ENCODE measurements at regions not wholly inside any gene's neighbourhood (a gene's known extent, or its start where the extent isn't known, plus 50 kb on each side); places are given as distances from the start of the nearest gene placed in this dataset.

DNA sequence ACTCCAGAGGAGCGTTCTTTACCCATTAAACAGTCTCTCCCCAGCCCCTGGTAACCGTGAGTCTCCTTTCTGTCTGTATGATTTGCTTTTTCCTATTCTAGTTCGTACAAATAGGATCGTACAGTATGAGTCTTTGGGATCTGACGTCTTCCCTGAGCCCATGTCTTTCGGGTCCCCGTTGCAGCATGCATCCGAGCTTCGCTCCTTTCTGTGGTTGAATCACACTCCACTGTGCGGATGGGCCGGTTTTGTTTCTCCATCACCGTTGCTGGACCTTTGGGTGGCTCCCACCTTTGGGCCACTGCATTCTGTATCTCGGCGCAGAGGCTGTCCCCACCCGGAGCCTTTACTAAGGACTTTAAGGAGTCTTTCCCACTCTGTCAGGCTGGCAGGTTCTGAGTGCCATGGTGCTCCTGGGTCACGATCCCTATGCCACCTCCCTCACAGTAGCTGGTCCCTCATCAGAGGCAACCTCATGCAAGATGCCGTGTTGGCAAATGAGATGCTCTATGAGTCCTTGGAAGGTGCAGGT, 145.7 kb upstream of the COL5A1 start:
- POLR2A ChIA-PET: no interaction called here
- H3K36me3 Mint-ChIP-seq: no peaks in the 10 kb centered on the region
- H3K27me3 Mint-ChIP-seq: peaks cover 3% of the 10 kb centered on the region
- CTCF ChIA-PET: no interaction called here
- no peak overlapping the region for H3K4me3 Mint-ChIP-seq
- H3K4me1 Mint-ChIP-seq (ENCODE audit: low read depth): no peaks in the 10 kb centered on the region
- no peak for DNase-seq
- intact Hi-C loops (cut with micrococcal nuclease): no loop called here
- H3K9me3 Mint-ChIP-seq: no peaks in the 10 kb centered on the region
- no peak overlapping the region for H3K27ac Mint-ChIP-seq

DNA sequence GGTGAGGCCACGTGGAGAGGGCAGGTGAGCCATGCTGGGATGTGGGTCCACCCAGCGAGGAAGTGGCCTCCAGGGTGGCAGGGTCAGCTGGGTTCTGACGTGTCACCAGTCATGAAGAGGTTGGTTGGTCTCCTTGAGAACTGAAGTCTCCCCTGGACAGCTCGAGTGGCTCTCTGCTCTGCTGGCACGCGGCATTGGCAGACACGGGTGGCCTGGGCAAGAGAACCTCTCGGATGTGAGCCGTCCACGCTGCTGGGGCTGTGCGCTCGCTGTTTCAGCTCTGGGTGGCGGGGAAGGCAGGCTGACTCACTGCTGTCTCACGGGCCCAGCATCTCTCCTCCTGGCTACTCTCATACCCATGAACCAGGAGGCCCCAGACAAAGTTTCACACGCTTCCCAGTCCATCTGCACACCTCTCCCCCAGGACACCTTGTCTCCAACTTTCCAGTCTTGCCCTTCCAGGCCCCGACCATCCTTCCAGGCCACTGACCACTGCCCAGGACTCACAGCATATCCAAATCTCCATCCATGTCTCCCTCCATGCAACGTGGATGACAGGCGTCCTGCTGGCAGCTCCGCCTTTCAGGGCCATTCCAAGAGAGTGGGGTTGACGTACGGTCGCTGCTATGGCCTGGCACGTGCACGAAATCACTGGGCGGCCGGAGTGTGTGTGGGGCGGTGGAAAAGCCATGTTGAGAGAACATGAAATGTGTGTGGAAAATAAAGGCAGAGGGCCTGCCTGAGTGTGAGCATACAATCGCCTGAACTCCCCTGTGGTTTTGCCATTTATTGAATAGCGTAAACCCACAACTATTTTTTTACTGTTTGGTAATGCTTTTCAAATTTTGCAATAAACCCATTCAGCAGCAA, 145.0 kb upstream of the COL5A1 start:
- Mint-ChIP-seq H3K4me1 (ENCODE audit: low read depth) (no peaks in the 10 kb centered on the region), H3K36me3 (no peaks in the 10 kb centered on the region), H3K27ac (no peak overlapping the region), H3K27me3 (peaks cover 1% of the 10 kb centered on the region), H3K4me3 (no peak overlapping the region), H3K9me3 (no peaks in the 10 kb centered on the region)
- ChIA-PET POLR2A (no interaction called here), CTCF (no interaction called here)
- DNase-seq: no peak
- intact Hi-C loops (cut with micrococcal nuclease): no loop called here

DNA sequence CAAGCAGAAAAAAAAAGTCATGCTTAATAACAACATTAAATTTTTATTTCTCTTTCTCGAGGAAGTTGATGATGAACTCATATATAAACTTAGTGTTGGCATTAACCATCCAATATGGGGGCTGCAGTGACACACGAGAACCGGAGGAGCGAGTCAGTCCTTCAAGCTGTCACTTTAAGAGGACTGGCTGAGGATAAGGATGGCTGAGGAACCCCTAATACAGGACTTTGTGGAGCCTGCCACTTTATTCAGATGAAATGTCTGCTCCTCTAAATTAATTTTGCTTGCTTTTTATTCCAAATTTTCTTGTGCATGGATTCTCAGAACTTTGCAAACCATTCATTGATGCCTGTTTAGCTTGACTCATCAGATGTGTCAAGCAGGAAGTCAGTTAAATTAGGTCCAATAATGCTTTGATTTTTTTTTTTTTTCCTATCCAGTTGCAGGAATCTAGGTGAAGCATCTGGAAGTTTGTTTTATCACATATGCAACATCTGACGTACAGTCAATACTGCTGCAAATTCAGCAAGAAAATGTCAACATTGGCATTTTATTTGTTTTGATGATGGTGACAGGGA, 144.2 kb upstream of the COL5A1 start:
- no peak overlapping the region for H3K4me3 Mint-ChIP-seq
- no peak overlapping the region for H3K27ac Mint-ChIP-seq
- intact Hi-C loops (cut with micrococcal nuclease): no loop called here

DNA sequence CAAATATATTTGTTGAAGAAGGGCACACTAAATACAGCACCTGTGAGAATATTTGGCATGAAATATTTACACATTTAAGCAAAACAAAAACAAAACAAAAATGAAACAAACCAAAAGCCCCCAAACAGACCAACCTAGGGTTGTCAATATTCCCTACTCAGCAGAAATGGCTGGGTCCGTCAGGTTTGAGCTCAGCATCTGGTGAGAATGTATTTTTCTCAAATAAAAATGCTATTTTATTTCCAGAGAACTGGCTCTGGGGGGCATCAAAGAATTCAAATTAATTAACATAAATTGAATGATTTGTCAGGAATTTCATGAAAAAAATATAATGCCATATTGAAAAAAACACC, 142.8 kb upstream of the COL5A1 start:
- Mint-ChIP-seq H3K4me3 (no peak overlapping the region), H3K4me1 (ENCODE audit: low read depth) (no peaks in the 10 kb centered on the region), H3K36me3 (no peaks in the 10 kb centered on the region), H3K27me3 (peaks cover 3% of the 10 kb centered on the region), H3K27ac (no peak overlapping the region), H3K9me3 (no peaks in the 10 kb centered on the region)
- DNase-seq: no peak
- intact Hi-C loops (cut with micrococcal nuclease): no loop called here
- CTCF ChIA-PET: no interaction called here
- POLR2A ChIA-PET: no interaction called here

More for the DNA sequence above, 144.2 kb upstream of the COL5A1 start:
- Mint-ChIP-seq H3K27me3 (peaks cover 3% of the 10 kb centered on the region), H3K36me3 (no peaks in the 10 kb centered on the region), H3K9me3 (no peaks in the 10 kb centered on the region), H3K4me1 (ENCODE audit: low read depth) (no peaks in the 10 kb centered on the region)
- no peak for DNase-seq
- POLR2A ChIA-PET: no interaction called here
- CTCF ChIA-PET: no interaction called here

DNA sequence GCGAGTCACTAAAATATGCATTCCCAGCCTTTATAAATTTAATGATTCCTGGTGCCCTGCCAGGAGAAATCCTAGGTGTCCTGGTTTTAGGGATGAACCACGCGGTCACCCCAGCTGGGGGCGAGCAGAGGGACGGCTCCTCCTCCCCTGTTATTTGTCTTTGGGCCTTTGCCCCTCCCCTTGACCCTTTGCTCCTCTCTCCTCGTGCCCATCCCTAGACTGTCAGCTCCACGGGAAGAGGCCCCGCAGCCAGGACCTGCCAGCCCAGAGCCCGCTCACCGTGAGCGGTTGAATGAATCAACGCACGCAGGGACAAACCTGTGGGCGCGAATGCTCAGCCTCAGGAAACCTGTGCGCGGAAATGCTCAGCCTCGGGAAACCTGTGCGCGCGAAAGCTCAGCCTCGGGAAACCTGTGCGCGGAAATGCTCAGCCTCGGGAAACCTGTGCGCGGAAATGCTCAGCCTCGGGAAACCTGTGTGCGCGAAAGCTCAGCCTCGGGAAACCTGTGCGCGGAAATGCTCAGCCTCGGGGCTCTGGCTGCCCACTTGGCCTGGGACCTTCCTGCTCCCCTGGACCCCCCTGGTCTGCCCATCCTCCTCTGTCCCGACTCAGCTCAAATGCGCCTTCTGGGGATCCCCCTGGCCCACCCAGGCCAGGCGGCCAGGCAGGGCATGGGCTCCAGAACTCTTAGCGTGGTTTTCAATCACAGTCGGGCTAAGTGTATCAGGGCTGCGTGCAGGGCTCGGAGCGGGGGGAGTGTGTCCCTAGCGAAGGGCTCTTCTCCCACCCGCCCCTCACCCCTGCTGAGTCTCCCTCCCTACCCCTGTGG, 140.5 kb upstream of the COL5A1 start:
- peaks cover 5% of the 10 kb centered on the region for H3K27me3 Mint-ChIP-seq
- ChIA-PET POLR2A (no interaction called here), CTCF (interaction anchor here (1.8 kb wide), 1 partner anchor 52 kb away, joined by 4 read pairs; no protein-coding TSS in a partner anchor)
- no peak overlapping the region for H3K4me3 Mint-ChIP-seq
- intact Hi-C loops (cut with micrococcal nuclease): no loop called here
- no peak overlapping the region for H3K27ac Mint-ChIP-seq
- H3K4me1 Mint-ChIP-seq (ENCODE audit: low read depth): no peaks in the 10 kb centered on the region
- no peaks in the 10 kb centered on the region for H3K36me3 Mint-ChIP-seq
- DNase-seq: no peak
- no peaks in the 10 kb centered on the region for H3K9me3 Mint-ChIP-seq

DNA sequence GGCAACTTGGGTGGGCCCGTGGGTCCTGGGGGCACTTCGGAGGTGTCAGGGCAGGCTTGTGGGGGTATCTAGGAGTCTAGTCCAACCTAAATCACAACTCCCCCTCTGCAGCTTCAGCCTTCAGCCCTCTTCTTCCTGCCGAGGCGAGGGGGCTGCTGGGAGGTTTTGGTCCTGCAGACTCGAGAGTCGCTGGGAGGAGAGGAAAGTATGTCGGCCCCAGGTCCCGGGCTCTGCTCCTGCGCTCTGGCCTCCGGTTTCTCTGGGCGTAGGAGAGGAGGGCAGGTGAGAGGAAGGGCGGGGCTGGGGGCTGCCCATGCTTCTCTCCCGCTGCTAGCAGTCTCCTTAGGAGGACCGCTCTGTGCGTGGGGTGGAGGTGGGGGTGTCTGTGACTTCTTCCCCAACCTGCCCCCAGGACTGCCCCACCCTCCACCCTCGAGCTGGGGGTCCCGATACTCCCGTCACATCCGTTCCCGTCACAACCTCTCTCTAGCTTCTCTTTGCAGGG, 139.8 kb upstream of the COL5A1 start:
- DNase-seq: no peak
- Mint-ChIP-seq H3K27me3 (peaks cover 5% of the 10 kb centered on the region), H3K4me3 (no peak overlapping the region), H3K4me1 (ENCODE audit: low read depth) (no peaks in the 10 kb centered on the region), H3K36me3 (no peaks in the 10 kb centered on the region), H3K27ac (no peak overlapping the region), H3K9me3 (no peaks in the 10 kb centered on the region)
- intact Hi-C loops (cut with micrococcal nuclease): no loop called here
- ChIA-PET CTCF (interaction anchor here (1.8 kb wide), 1 partner anchor 52 kb away, joined by 4 read pairs; no protein-coding TSS in a partner anchor), POLR2A (no interaction called here)

DNA sequence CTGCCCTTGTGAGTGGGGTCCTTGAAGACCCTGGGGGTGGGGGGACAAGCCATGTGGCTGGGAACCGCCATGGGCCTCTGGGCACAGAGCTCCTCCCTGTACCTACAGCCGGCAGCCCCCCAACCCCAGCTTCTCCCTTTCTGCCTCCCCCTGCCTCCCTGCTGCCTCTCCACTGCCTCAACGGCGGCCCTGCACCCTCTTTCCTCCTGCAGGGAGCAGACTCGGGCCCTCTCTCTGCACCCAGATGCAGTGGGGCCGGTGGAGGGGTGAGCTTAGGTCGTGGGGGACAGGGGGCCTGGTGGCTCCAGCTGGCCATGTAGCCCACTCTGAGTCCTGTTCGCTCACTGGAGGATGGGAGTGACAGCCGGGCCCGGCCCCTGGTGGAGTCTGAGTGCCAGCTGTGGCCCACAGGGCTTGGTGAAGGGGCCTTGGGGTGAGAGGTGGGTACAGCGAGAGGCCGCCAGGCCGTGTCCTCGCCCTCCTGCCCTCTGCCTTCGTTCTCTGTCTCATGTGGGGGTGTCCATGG, 139.3 kb upstream of the COL5A1 start:
- Mint-ChIP-seq H3K36me3 (no peaks in the 10 kb centered on the region), H3K9me3 (no peaks in the 10 kb centered on the region), H3K4me3 (no peak overlapping the region), H3K27ac (no peak overlapping the region), H3K27me3 (peaks cover 5% of the 10 kb centered on the region), H3K4me1 (ENCODE audit: low read depth) (no peaks in the 10 kb centered on the region)
- DNase-seq: no peak
- ChIA-PET POLR2A (no interaction called here), CTCF (interaction anchor here (1.8 kb wide), 1 partner anchor 53 kb away, joined by 4 read pairs; no protein-coding TSS in a partner anchor)
- intact Hi-C loops (cut with micrococcal nuclease): no loop called here

DNA sequence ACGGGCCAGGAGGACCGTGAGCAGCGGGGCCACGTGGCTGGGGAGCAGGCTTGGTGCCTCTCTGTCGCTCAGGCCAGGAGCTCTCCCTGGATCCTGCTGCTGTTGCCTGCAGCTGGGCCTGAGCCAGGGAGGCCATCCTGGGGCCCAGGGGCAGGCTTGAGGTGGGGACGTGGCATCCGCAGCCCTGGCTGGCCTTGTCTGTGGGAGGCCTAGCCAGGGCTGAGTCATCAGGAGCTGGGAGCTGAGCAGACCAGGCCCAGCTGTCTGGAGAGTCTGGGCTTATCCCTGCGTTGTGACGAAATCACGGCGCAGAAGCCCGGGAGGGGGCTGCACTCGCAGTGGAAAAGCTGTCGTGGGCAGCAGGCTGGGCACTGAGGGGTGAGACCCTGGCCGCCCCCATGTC, 138.8 kb upstream of the COL5A1 start:
- ChIA-PET CTCF (interaction anchor here (1.8 kb wide), 1 partner anchor 53 kb away, joined by 4 read pairs; no protein-coding TSS in a partner anchor), POLR2A (no interaction called here)
- intact Hi-C loops (cut with micrococcal nuclease): no loop called here
- Mint-ChIP-seq H3K27ac (no peak overlapping the region), H3K4me1 (ENCODE audit: low read depth) (no peaks in the 10 kb centered on the region), H3K4me3 (no peak overlapping the region), H3K9me3 (no peaks in the 10 kb centered on the region), H3K27me3 (peaks cover 5% of the 10 kb centered on the region), H3K36me3 (no peaks in the 10 kb centered on the region)
- no peak for DNase-seq

DNA sequence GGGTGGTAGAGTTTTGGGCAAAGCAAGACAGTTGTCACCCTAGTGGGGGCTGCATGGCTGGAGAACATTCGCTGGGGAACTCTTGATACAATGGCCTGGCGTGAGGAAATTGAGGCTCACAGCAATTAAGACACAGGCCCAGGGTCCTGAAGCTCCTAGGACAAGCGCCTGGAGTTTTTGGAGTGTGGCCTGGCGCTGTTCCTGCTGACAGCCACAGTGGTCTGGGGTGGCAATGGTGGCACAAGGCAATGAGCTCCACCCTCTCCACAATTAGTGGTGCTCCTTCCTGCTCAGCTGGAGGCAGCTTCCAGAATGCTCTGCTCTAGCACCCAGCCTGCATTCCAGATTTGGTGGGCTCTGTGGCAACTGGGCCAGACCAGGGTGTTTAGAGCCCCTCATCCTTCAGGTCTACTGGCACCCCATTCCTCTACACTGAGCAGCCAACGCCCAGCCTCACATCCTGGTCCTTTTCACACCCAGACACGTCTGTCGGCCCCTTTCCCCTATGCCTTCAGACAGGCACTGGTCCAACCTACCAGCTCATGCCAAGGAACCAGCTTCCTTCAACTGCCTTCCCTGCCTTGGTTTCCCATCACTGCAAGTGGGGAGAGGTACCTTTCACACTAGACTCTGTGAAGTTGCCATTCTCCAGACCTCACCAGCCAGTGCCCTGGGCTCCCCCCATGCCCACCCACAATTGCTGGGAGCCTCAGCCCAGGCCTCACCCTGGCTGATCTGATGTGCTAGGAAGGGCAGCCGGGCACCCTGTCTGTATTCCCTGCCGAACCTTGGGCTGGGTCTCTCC, 138.1 kb upstream of the COL5A1 start:
- Mint-ChIP-seq H3K36me3 (no peaks in the 10 kb centered on the region), H3K9me3 (no peaks in the 10 kb centered on the region), H3K4me1 (ENCODE audit: low read depth) (no peaks in the 10 kb centered on the region), H3K27ac (no peak overlapping the region), H3K4me3 (no peak overlapping the region), H3K27me3 (peaks cover 6% of the 10 kb centered on the region)
- no peak for DNase-seq
- CTCF ChIA-PET: no interaction called here
- intact Hi-C loops (cut with micrococcal nuclease): no loop called here
- POLR2A ChIA-PET: no interaction called here

DNA sequence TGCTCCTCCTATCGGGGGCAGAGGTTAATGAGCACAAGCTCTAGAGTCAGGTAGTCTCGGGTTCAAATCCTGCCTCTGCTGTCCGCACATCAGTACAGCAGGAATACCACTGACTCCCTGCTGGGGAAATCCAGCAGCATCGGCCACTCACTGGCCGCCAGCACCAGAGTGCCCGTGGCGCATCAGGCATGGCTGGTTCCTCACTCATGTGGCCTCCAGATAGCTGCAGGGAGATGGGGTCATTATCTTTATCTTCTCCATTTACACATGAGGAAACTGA, 137.6 kb upstream of the COL5A1 start:
- no peak for DNase-seq
- intact Hi-C loops (cut with micrococcal nuclease): no loop called here
- CTCF ChIA-PET: no interaction called here
- no peak overlapping the region for H3K27ac Mint-ChIP-seq
- H3K36me3 Mint-ChIP-seq: no peaks in the 10 kb centered on the region
- no peaks in the 10 kb centered on the region for H3K4me1 Mint-ChIP-seq (ENCODE audit: low read depth)
- H3K9me3 Mint-ChIP-seq: no peaks in the 10 kb centered on the region
- H3K4me3 Mint-ChIP-seq: no peak overlapping the region
- peaks cover 6% of the 10 kb centered on the region for H3K27me3 Mint-ChIP-seq
- POLR2A ChIA-PET: no interaction called here

DNA sequence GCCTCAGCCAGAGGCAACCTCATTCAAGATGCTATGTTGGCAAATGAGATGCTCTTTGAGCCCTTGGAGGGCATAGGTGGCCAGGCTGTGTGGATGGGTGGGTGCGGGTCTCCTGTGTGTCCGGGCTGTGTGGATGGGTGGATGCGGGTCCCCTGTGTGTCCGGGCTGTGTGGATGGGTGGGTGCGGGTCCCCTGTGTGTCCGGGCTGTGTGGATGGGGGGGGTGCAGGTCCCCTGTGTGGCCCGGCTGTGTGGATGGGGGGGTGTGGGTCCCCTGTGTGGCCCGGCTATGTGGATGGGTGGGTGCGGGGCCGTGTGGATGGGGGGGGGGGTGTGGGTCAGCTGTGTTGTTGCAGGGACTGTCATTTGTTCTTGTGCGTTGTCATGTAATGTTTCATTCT, 136.6 kb upstream of the COL5A1 start:
- intact Hi-C loops (cut with micrococcal nuclease): no loop called here
- DNase-seq: no peak
- CTCF ChIA-PET: no interaction called here
- Mint-ChIP-seq H3K27ac (no peak overlapping the region), H3K4me3 (no peak overlapping the region), H3K27me3 (peaks cover 11% of the 10 kb centered on the region), H3K4me1 (ENCODE audit: low read depth) (no peaks in the 10 kb centered on the region), H3K36me3 (no peaks in the 10 kb centered on the region), H3K9me3 (no peaks in the 10 kb centered on the region)
- POLR2A ChIA-PET: no interaction called here

DNA sequence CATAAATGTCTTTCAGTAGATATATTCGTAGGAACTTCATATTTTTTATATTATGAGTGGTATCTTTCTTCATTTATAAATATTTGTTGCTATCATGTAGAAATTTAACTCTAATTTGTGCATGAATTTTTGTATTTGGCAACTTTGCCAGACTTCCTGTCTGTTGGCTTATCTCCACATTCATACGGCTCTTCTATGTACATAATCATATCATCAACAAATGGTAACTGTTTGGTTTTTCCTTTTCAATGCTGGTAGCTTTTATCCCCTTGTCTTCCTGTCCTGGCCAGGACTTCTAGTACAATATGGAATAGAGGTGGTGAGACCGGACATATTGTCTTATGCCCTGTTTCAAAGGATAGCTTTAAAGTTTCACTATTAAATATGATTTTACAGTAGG, 132.3 kb upstream of the COL5A1 start:
- CTCF ChIA-PET: no interaction called here
- Mint-ChIP-seq H3K27ac (no peak overlapping the region), H3K4me1 (ENCODE audit: low read depth) (no peaks in the 10 kb centered on the region), H3K9me3 (no peaks in the 10 kb centered on the region), H3K27me3 (peaks cover 9% of the 10 kb centered on the region), H3K4me3 (no peak overlapping the region), H3K36me3 (no peaks in the 10 kb centered on the region)
- no peak for DNase-seq
- POLR2A ChIA-PET: no interaction called here
- intact Hi-C loops (cut with micrococcal nuclease): no loop called here
